ENCODE measurements at regions not wholly inside any gene's neighbourhood (a gene's known extent, or its start where the extent isn't known, plus 50 kb on each side); places are given as distances from the start of the nearest gene placed in this dataset.

DNA sequence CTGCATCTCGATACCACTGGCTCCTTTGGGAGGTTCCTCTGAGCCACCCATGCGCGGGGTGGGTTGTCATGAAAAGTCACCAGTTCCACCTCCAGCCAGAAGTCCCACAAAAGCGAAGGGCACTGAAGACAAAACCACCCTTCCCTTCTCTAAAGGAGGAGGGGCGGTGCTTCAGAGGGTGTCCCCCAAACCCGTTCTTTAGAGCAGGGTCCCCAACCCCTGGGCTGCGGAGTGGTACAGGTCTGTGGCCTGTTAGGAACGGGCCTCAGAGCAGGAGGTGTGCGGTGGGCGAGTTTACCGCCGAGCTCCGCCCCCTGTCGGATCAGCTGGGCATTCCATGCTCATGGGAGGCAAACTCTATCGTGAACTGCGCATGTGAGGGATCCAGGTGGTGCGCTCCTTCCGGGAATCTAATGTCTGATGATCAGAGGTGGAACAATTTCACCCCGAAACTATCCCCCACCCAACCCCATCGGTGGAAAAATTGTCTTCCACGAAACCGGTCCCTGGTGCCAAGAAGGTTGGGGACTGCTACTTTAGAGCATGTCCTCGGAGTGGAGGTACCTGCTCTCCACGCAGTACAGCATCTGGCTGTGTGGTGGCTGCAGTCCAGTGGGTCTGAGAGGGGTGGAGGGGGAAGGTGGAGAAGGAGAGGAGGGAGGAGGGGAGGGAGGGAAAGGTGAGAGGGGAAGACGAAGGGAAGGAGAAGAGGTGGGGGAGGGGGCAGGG lies 72.9 kb upstream of the SEPTIN5 start (continued):
- no peak for TF ChIP-seq ZNF224 (CRISPR knock-in tag; IDR thresholded peaks at IDR 0.05)
- no peak for TF ChIP-seq POLR2AphosphoS2 (IDR thresholded peaks at IDR 0.05; ENCODE audit: low read length)
- no peak for TF ChIP-seq ILF3 (IDR thresholded peaks at IDR 0.05; ENCODE audit: borderline replicate concordance)
- TF ChIP-seq, protein P1, sequence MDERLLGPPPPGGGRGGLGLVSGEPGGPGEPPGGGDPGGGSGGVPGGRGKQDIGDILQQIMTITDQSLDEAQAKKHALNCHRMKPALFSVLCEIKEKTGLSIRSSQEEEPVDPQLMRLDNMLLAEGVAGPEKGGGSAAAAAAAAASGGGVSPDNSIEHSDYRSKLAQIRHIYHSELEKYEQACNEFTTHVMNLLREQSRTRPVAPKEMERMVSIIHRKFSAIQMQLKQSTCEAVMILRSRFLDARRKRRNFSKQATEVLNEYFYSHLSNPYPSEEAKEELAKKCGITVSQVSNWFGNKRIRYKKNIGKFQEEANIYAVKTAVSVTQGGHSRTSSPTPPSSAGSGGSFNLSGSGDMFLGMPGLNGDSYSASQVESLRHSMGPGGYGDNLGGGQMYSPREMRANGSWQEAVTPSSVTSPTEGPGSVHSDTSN (CRISPR knock-in tag; IDR thresholded peaks at IDR 0.05; ENCODE audit: low read depth): no peak
- TF ChIP-seq, protein P1 (tag; conservative IDR thresholded peaks at IDR 0.05; ENCODE audit: low read depth): no peak
- TF ChIP-seq CREB5 (CRISPR knock-in tag; IDR thresholded peaks at IDR 0.05): no peak
- TF ChIP-seq GTF2E2 (tag; IDR thresholded peaks at IDR 0.05): no peak
- TF ChIP-seq POLR2A (conservative IDR thresholded peaks at IDR 0.05): no peak
- TF ChIP-seq FOXK1 (CRISPR knock-in tag; IDR thresholded peaks at IDR 0.05; ENCODE audit: borderline replicate concordance): no peak
- TF ChIP-seq HMG20B (CRISPR knock-in tag; IDR thresholded peaks at IDR 0.05): no peak
- 0 out of 2 replicates have a peak, but pooled peaks have one; percentile 31 for TF ChIP-seq TAF7 (tag; IDR thresholded peaks at IDR 0.05)
- no peak for TF ChIP-seq ZNF780A (CRISPR knock-in tag; IDR thresholded peaks at IDR 0.05)
- TF ChIP-seq DMBX1 (CRISPR knock-in tag; IDR thresholded peaks at IDR 0.05; ENCODE audit: borderline replicate concordance): peak; percentile 75
- TF ChIP-seq TEAD1 (CRISPR knock-in tag; IDR thresholded peaks at IDR 0.05): no peak
- TF ChIP-seq AFF1 (IDR thresholded peaks at IDR 0.05; ENCODE audit: low read depth in 1 of 2, partially characterized antibody in 2 of 2): peak in 1 of 2 experiments; percentile 23
- TF ChIP-seq PHF21A (IDR thresholded peaks at IDR 0.05; ENCODE audit: borderline replicate concordance, low read depth): peak; percentile 7; the same call in 1 of the 2 replicates
- TF ChIP-seq HDAC1 (IDR thresholded peaks at IDR 0.05): peak in 1 of 2 experiments; percentile 12; a peak in 2 of 4 replicates
- TF ChIP-seq RUNX1 (IDR thresholded peaks at IDR 0.05; ENCODE audit: low read depth): no peak
- peak; percentile 45; the same call in 1 of the 2 replicates for TF ChIP-seq CC2D1A (IDR thresholded peaks at IDR 0.05)
- no peak for TF ChIP-seq U2AF2 (optimal IDR thresholded peaks at IDR 0.05; ENCODE audit: low read depth, low read length)
- no peak for TF ChIP-seq NFXL1 (CRISPR knock-in tag; IDR thresholded peaks at IDR 0.05)
